ENCODE measurements at regions not wholly inside any gene's neighbourhood (a gene's known extent, or its start where the extent isn't known, plus 50 kb on each side); places are given as distances from the start of the nearest gene placed in this dataset.

GRCh38 chr12:25713264-25713663 is 160.2 kb upstream of the LMNTD1 start:
- no peak for TF ChIP-seq CTCF (IDR thresholded peaks at IDR 0.05)
- TF ChIP-seq EZH2 (IDR thresholded peaks at IDR 0.05): no peak

Measured in neural progenitor cell (in vitro differentiated cells).